ENCODE measurements at regions not wholly inside any gene's neighbourhood (a gene's known extent, or its start where the extent isn't known, plus 50 kb on each side); places are given as distances from the start of the nearest gene placed in this dataset.

GRCh38 chr19:7410946-7411345 is 62.2 kb downstream of the ARHGEF18 start:
- WGBS, 2 donors: 93 to 100% methylated on average over 1 of the region's 1 CpG
- no peak overlapping the region for H3K27ac ChIP-seq (ENCODE audit: low read depth in 1 of 2, low read length in 1 of 2)
- TF ChIP-seq CTCF (IDR thresholded peaks at IDR 0.05; ENCODE audit: control extremely low read depth, extremely low read depth): no peak
- ATAC-seq (ENCODE audit: insufficient read depth, low FRiP score) (no peak), DNase-seq (no peak)
- H3K4me1 ChIP-seq (ENCODE audit: control insufficient read depth in 5 of 5, insufficient read depth in 5 of 5, low read length in 5 of 5): peaks cover 0 to 8% (median 4%) of the 10 kb centered on the region in 5 donors
- H3K36me3 ChIP-seq (ENCODE audit: control insufficient read depth in 4 of 4, insufficient read depth in 4 of 4, low read length in 4 of 4): no peaks in the 10 kb centered on the region
- no peak overlapping the region for H3K9ac ChIP-seq (ENCODE audit: insufficient read depth in 1 of 2, low read length in 2 of 2)
- no peak overlapping the region for H3K4me3 ChIP-seq
- no peaks in the 10 kb centered on the region for H3K9me3 ChIP-seq (ENCODE audit: control insufficient read depth in 4 of 4, insufficient read depth in 3 of 4, low read length in 3 of 4)
- H3K27me3 ChIP-seq (ENCODE audit: control insufficient read depth in 3 of 3, insufficient read depth in 3 of 3, low read length in 2 of 3): no peaks in the 10 kb centered on the region

DNA sequence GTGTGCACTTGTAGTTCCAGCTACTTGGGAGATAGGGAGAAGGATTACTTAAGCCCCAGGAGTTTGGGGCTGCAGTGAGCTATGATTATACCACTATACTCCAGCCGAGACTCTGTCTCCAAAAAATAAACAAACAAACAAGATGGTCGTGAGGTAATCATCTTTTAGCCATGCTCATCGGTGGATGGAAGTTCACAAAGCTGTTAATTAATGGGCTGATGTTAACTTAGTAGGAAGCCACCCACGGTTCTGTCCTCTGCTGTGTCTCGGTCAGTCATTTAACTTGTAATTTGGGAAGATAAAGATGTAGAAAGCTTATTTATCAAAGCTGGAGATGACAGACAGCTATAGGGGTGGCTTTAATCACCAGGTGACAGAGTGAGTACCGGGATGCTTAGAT is 64.9 kb downstream of the ARHGEF18 start:
- Histone ChIP-seq H3K27ac (ENCODE audit: low read depth in 1 of 2, low read length in 1 of 2) (no peak overlapping the region), H3K4me3 (no peak overlapping the region), H3K9ac (ENCODE audit: insufficient read depth in 1 of 2, low read length in 2 of 2) (no peak overlapping the region), H3K9me3 (ENCODE audit: control insufficient read depth in 4 of 4, insufficient read depth in 3 of 4, low read length in 3 of 4) (no peaks in the 10 kb centered on the region), H3K4me1 (ENCODE audit: control insufficient read depth in 5 of 5, insufficient read depth in 5 of 5, low read length in 5 of 5) (peaks cover 0 to 8% (median 4%) of the 10 kb centered on the region in 5 donors), H3K27me3 (ENCODE audit: control insufficient read depth in 3 of 3, insufficient read depth in 3 of 3, low read length in 2 of 3) (no peaks in the 10 kb centered on the region), H3K36me3 (ENCODE audit: control insufficient read depth in 4 of 4, insufficient read depth in 4 of 4, low read length in 4 of 4) (no peaks in the 10 kb centered on the region)
- 73 to 75% methylated on average over 6 of the region's 6 CpGs for WGBS, 2 donors
- no peak for DNase-seq
- no peak for TF ChIP-seq CTCF (IDR thresholded peaks at IDR 0.05; ENCODE audit: control extremely low read depth, extremely low read depth)
- ATAC-seq (ENCODE audit: insufficient read depth, low FRiP score): no peak

DNA sequence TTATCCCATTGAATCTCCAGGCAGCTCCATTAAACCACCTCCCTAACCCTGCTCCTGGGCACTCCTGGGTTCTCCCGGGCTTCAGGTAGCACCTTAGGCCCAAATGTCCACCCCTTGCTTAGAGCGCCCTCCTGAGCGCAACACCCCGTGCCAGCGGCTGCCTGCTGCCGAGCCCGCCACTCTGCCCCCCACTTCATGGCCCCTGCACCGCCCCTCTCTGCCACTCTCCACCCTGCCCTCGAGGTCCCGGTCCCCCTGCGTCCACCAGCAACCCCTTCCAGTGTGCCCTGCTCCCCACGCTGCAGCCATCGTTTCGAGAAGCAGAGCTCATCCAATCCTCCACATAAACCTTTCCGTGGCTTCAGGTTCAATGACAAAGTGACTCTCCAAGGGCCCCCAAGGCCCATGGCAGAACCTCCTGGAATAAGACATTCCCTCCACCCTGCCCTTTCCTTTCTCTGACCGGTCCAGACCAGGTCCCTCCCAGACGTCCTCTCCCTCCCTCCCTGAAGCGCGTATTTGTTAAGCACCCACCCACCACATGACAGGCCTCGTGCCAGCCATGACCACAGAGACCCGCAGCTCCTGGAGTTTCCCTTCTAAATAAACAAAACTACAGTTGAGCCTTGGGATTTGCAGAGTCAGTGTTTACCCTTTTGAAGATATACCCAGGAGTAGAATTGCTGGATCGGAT is 66.6 kb downstream of the ARHGEF18 start:
- ATAC-seq (ENCODE audit: insufficient read depth, low FRiP score): peak; percentile 50
- peak overlapping the region in 1 of 2 donors; percentile 81 for H3K27ac ChIP-seq (ENCODE audit: low read depth in 1 of 2, low read length in 1 of 2)

More for the DNA sequence above, 66.6 kb downstream of the ARHGEF18 start:
- no peaks in the 10 kb centered on the region for H3K9me3 ChIP-seq (ENCODE audit: control insufficient read depth in 4 of 4, insufficient read depth in 3 of 4, low read length in 3 of 4)
- peak; percentile 34 to 64 (median 42) for DNase-seq
- H3K9ac ChIP-seq (ENCODE audit: insufficient read depth in 1 of 2, low read length in 2 of 2): no peak overlapping the region
- peaks cover 0 to 15% (median 4%) of the 10 kb centered on the region in 5 donors for H3K4me1 ChIP-seq (ENCODE audit: control insufficient read depth in 5 of 5, insufficient read depth in 5 of 5, low read length in 5 of 5)
- H3K4me3 ChIP-seq: no peak overlapping the region
- H3K36me3 ChIP-seq (ENCODE audit: control insufficient read depth in 4 of 4, insufficient read depth in 4 of 4, low read length in 4 of 4): peaks cover 0 to 2% (median 0%) of the 10 kb centered on the region in 4 donors
- H3K27me3 ChIP-seq (ENCODE audit: control insufficient read depth in 3 of 3, insufficient read depth in 3 of 3, low read length in 2 of 3): no peaks in the 10 kb centered on the region
- WGBS, 2 donors: 54 to 64% methylated on average over 22 of the region's 22 CpGs
- no peak for TF ChIP-seq CTCF (IDR thresholded peaks at IDR 0.05; ENCODE audit: control extremely low read depth, extremely low read depth)
